Right atrium auricular region (tissue), 2 donors: ENCODE measurements at regions not wholly inside any gene's neighbourhood (a gene's known extent, or its start where the extent isn't known, plus 50 kb on each side); places are given as distances from the start of the nearest gene placed in this dataset.
A peak's percentile ranks its signal among the peaks of the same experiment; 100 is the strongest.

ENCODE experiments used
- DNase-seq: peaks from one replicate; pipeline ENCODE4 v3.0.0-alpha.2; 2019; ENCODE audit warnings: low spot score
- H3K27ac ChIP-seq, 2 donors: fragments of 200-600 bp; sonication (generic); 1 replicate in 1 of 2; 2 replicates in 1 of 2; pipeline ENCODE4 v1.5.1; 2016 to 2019
- H3K27me3 ChIP-seq, 2 donors: fragments of 200-600 bp; sonication (generic); one replicate each; pipeline versions ENCODE4 v1.5.1 to v1.6.0; 2017 to 2019
- H3K36me3 ChIP-seq: fragments of 200-600 bp; sonication (generic); one replicate; pipeline ENCODE4 v1.5.1; 2016
- H3K4me1 ChIP-seq, 2 donors: fragments of 200-600 bp; sonication (generic); one replicate each; pipeline versions ENCODE4 v1.5.1 to v1.6.0; 2017 to 2019
- H3K4me3 ChIP-seq, 2 donors: fragments of 200-600 bp; sonication (generic); 1 replicate in 1 of 2; 2 replicates in 1 of 2; pipeline ENCODE4 v1.5.1; 2017 to 2019; ENCODE audit warnings: mild to moderate bottlenecking in 1 of 2, moderate library complexity in 1 of 2
- H3K9me3 ChIP-seq, 2 donors: fragments of 200-600 bp; sonication (generic); one replicate each; pipeline ENCODE4 v1.5.1; 2019
- TF ChIP-seq, protein P1 (sequence below), 2 donors: fragments of 200-600 bp; sonication (generic); IDR thresholded peaks; one replicate each; pipeline ENCODE4 v1.5.1; 2019; ENCODE audit warnings: antibody characterized with exemption in 2 of 2

DNA sequence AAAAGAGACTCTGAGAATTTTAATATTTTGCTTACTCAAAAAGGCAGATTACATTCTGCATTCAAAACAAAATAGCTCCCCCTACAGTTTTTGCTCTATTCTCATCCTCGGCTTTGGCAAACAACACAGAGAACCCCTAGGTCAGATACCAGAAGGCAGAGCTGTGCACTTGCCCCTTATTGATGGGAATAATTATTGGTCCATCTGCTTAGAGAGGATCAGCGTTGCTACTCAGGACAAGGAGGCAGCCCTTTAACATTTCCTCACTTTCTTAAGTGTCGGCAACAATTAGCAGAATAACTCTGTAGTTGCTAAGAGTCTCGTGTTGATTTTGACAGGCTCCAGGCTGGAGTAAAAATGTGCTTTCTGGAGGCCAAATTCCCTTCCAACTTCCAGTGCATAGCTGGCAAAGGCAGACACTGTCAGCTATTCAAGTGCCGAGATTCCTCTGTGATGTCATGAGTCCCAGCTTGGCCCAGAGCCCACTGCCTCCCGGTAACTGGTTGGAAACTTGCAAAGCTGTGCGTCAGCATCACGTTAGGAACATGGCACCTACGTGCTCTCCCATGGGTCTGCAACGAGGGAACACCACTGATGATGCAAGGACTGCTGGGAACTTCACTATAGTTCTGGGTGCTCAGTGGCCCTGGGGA, 482.7 kb upstream of the ADAMTS9 start:
- DNase-seq: peak; percentile 94
- H3K36me3 ChIP-seq: no peaks in the 10 kb centered on the region
- H3K27me3 ChIP-seq: no peaks in the 10 kb centered on the region
- H3K9me3 ChIP-seq: no peaks in the 10 kb centered on the region
- H3K4me1 ChIP-seq: peaks cover 0 to 11% of the 10 kb centered on the region in 2 donors
- no peak overlapping the region for H3K4me3 ChIP-seq
- peak overlapping the region; percentile 80 for H3K27ac ChIP-seq
- TF ChIP-seq, protein P1, sequence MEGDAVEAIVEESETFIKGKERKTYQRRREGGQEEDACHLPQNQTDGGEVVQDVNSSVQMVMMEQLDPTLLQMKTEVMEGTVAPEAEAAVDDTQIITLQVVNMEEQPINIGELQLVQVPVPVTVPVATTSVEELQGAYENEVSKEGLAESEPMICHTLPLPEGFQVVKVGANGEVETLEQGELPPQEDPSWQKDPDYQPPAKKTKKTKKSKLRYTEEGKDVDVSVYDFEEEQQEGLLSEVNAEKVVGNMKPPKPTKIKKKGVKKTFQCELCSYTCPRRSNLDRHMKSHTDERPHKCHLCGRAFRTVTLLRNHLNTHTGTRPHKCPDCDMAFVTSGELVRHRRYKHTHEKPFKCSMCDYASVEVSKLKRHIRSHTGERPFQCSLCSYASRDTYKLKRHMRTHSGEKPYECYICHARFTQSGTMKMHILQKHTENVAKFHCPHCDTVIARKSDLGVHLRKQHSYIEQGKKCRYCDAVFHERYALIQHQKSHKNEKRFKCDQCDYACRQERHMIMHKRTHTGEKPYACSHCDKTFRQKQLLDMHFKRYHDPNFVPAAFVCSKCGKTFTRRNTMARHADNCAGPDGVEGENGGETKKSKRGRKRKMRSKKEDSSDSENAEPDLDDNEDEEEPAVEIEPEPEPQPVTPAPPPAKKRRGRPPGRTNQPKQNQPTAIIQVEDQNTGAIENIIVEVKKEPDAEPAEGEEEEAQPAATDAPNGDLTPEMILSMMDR (IDR thresholded peaks at IDR 0.05): peak; percentile 25 to 65

DNA sequence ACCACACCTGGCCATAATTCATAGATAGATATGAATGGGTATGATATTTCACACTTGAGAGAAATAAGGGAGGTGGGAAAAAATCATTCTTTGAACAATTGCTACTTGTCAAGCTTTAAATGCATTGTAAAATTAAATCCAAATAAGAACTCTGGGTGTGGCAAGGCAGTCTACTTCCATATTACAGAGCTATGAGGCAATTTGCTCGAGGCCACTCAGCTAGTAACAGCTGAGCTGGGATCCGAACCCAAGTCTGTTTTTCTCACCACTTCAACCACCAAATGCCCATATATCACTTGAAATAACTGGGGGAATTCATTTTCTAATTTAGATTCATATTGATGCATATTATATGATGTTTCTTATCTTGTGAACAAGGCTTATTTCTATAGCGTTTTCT, 482.2 kb upstream of the ADAMTS9 start:
- TF ChIP-seq, protein P1 (IDR thresholded peaks at IDR 0.05): no peak
- no peak for DNase-seq
- Histone ChIP-seq H3K27me3 (no peaks in the 10 kb centered on the region), H3K27ac (peak overlapping the region; percentile 80), H3K4me3 (no peak overlapping the region), H3K9me3 (no peaks in the 10 kb centered on the region), H3K4me1 (peaks cover 0 to 11% of the 10 kb centered on the region in 2 donors), H3K36me3 (no peaks in the 10 kb centered on the region)

DNA sequence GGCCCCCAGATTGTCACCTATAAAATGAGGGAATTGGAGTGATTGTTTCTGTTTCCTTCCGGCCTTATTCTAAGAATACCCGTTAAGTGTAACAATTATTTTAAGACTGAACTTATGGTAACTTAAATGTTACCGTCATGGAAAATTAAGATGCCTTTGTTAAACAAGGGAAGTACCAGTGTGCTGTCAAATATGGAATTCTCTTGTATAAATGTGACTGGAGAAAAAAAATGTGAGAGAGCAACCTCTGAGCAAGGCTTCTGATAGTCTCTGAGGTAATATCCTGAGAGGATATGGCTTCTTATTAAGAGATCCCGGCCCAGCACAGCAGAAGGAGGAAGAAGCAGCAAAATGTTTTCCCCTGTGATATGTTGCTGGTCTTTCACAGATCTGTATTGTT, 480.7 kb upstream of the ADAMTS9 start:
- Histone ChIP-seq H3K4me1 (peaks cover 0 to 11% of the 10 kb centered on the region in 2 donors), H3K27ac (peak overlapping the region; percentile 80), H3K36me3 (no peaks in the 10 kb centered on the region), H3K9me3 (no peaks in the 10 kb centered on the region), H3K27me3 (no peaks in the 10 kb centered on the region), H3K4me3 (no peak overlapping the region)
- TF ChIP-seq, protein P1 (IDR thresholded peaks at IDR 0.05): no peak
- no peak for DNase-seq

DNA sequence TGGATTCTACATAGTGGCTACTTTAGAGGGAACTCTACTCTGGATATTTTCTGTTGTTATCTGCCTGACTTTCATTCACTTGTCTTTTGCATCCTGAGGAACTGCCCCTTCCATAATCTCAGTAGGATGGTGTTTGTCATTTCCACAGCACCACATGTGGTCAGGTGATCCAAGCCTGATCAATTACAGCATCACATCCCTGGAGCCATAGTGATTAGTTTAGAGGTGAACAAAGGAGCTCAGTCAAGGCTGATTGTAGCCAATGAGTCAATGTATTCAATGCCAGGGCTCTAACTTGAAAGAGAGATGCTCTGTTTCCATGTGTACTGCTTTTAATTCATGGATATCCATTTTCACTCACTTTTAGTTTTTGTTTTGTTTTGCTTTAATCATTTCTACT, 478.7 kb upstream of the ADAMTS9 start:
- H3K27me3 ChIP-seq: no peaks in the 10 kb centered on the region
- DNase-seq: no peak
- H3K36me3 ChIP-seq: no peaks in the 10 kb centered on the region
- H3K4me3 ChIP-seq: no peak overlapping the region
- no peak overlapping the region for H3K27ac ChIP-seq
- TF ChIP-seq, protein P1 (IDR thresholded peaks at IDR 0.05): no peak
- H3K4me1 ChIP-seq: peaks cover 0 to 11% of the 10 kb centered on the region in 2 donors
- H3K9me3 ChIP-seq: no peaks in the 10 kb centered on the region

DNA sequence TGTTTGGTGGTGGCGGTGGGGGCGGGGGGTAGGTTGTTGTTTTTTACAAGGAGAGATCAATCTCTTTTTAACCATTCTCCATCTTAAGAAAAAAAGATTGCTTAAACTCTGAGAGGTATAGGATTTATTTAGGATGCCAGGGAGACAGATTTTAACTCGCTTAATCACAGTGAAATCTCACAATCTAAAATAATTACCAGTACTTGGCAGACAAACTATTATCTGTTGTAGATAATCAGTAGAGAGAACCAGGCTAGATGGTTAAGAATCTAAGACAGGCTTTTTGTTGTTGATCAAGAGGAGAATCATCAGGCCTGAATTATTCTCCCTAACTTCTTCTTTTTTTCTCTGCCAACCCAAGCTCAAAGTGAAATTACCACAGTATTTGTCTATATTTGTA, 470.2 kb upstream of the ADAMTS9 start:
- TF ChIP-seq, protein P1 (IDR thresholded peaks at IDR 0.05): no peak
- Histone ChIP-seq H3K36me3 (no peaks in the 10 kb centered on the region), H3K27me3 (no peaks in the 10 kb centered on the region), H3K27ac (no peak overlapping the region), H3K4me1 (no peaks in the 10 kb centered on the region), H3K9me3 (peaks cover 0 to 10% of the 10 kb centered on the region in 2 donors), H3K4me3 (no peak overlapping the region)
- DNase-seq: no peak
